T-helper 1 cell treated with Interleukin-12 subunit alpha and Interleukin-12 subunit beta and Interleukin-4 antibody, amounts not matched to agents 30 ng/mL and 1 ng/mL, for 36 hours (primary cell): ENCODE measurements at regions not wholly inside any gene's neighbourhood (a gene's known extent, or its start where the extent isn't known, plus 50 kb on each side); places are given as distances from the start of the nearest gene placed in this dataset.
"Not testable (repeated sequence)": the region's sequence is repeated elsewhere in the genome, so short reads cannot be mapped to it uniquely, and the experiment has no call there.

ENCODE experiments used
- intact Hi-C: fragments of 100-400 bp; cut with micrococcal nuclease; formaldehyde crosslinking; loops from one replicate; pipeline ENCODE4 v1.15.1; 2024

- intact Hi-C loops: no loop called here
Observed at GRCh38 chr4:23412701-23413100, 477.1 kb downstream of the PPARGC1A start.

- intact Hi-C loops: not testable (repeated sequence)
Observed at GRCh38 chr4:23408913-23409312, 480.9 kb downstream of the PPARGC1A start.

GRCh38 chr4:23401572-23401971, 488.3 kb downstream of the PPARGC1A start:
- intact Hi-C loops: no loop called here

DNA sequence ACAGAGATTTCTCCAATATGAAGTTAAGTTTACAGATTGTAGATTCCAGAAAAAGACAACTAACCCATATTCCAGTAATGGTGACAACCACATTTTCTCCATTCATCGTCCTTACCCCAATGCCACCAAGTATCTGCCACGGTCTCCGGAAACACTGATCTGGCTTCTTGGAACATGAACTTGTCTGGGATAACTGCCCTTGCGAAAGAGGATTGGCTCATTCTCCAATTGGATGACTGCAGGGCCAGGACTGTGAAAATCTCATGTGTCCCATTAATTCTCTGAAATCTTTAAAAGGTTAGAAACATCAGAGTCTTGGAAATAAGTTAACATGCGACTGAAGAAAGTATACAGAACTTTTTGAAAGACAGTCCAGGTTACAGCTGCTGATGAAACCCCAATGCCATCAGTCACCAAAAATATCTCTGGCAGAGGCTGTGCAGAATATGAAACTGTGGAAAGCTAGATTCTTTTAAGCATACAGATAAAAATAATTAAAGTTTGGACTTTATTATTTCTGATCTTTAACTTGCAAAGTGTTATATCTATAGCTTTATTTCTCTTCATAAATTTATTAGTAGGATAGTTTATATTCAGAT, 496.9 kb downstream of the PPARGC1A start:
- intact Hi-C loops: no loop called here

DNA sequence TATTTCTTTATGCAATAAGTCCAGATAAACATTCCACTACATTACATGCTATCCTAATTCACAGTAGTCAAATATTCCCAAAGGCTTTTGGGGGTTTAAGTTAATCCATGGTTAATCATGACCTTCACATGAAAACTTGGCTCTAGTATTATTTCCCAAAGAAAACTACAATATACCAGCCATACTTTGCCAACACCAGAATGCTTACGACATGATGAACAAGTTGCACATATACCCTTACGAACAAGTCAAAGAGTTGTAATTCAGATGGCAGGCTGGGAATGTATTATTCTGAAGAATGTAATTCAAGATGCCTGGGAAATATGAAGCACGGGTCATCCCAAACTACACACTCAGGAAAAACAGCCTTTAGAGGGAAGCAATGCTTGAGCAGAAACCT, 499.6 kb downstream of the PPARGC1A start:
- intact Hi-C loops: no loop called here

GRCh38 chr4:23388699-23389395, 501.0 kb downstream of the PPARGC1A start:
- intact Hi-C loops: no loop called here

DNA sequence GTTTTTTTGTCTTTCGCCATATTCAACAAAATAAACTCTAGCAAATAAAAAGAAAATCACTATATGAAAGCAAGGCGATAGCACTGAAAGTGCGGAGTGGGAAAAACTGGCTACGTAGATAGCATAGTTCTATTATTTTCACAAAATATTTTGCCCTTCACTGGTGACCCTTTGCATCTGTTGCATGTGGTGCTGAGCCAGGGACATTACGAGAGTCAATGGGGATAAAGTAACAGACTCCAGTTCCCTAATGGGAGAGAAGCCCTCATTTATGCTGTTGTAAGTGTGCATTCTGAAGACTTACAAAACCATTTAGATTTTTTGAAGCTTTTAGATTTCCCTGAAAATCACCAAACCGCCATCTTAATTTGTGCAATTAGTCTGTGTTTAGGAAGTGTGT, 501.6 kb downstream of the PPARGC1A start:
- intact Hi-C loops: no loop called here

- intact Hi-C loops: no loop called here
Observed at GRCh38 chr4:23384741-23385140, 505.1 kb downstream of the PPARGC1A start.

GRCh38 chr4:23382879-23383278, 507.0 kb downstream of the PPARGC1A start:
- intact Hi-C loops: no loop called here

DNA sequence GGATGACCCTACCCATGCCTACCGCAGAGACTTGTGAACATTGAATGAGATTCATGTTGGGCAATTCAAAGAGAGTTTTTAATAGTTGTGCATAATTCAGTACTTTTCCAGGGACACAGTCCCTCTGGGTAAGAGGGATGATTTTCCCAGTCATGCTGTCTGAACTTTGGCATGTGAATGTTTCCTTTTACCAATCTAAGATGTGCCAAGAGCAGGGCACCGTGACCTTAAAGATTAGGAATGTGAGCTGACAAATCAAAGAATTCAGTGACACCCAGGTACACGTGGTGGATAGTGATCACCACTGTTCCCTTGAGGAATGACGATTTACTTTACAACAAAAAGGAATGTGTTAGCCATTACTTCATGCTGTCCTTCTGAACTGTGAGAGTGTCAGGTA, 515.6 kb downstream of the PPARGC1A start:
- intact Hi-C loops: no loop called here

- intact Hi-C loops: no loop called here
Observed at GRCh38 chr4:23373261-23373660, 516.6 kb downstream of the PPARGC1A start.

- intact Hi-C loops: no loop called here
Observed at GRCh38 chr4:23371533-23371932, 518.3 kb downstream of the PPARGC1A start.

- intact Hi-C loops: no loop called here
Observed at GRCh38 chr4:23369331-23369730, 520.5 kb downstream of the PPARGC1A start.

DNA sequence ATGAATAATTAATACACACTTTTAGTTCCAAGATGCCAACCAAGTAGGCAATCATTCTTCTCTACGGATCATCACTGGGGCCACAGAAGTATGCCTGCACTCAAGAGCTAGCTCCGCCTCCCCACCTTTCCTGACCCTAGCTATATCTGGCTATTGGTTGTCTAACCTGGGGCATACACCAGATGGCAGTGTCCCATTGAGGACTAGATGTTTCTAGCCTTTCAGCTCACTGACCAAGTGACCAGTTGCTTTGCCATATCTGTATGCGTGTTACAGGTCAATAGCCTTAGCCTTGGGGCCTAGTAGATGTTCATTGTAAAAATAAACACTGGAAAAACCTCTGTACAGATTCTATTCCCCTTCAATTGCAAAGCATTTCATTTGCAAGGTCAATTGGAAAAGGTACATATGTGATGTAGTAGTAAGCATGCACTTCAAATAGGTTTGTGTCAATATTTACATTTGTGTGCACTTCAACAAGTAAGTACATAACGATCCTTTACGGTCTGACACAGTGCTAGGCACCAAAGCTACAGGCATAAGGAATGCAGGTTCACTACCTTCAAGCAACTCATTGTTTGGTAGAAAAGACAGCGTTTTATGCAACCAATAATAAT, 521.7 kb downstream of the PPARGC1A start:
- intact Hi-C loops: no loop called here

DNA sequence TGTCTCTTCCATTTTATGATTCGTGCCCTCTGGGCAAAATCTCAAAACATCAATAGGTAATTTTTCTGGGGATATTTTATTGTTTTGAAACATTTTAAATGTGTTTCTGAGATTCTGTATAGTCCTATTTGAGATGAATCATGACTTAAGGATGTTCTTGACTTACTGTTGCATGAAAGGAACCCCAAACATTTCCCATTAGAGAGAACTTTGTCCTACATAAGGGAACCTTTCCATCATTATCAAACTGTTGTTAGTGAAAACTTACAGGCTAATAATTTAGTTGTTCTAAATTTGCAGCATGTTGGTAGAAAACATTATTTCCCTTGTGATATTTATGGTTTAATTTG, 523.3 kb downstream of the PPARGC1A start:
- intact Hi-C loops: no loop called here

DNA sequence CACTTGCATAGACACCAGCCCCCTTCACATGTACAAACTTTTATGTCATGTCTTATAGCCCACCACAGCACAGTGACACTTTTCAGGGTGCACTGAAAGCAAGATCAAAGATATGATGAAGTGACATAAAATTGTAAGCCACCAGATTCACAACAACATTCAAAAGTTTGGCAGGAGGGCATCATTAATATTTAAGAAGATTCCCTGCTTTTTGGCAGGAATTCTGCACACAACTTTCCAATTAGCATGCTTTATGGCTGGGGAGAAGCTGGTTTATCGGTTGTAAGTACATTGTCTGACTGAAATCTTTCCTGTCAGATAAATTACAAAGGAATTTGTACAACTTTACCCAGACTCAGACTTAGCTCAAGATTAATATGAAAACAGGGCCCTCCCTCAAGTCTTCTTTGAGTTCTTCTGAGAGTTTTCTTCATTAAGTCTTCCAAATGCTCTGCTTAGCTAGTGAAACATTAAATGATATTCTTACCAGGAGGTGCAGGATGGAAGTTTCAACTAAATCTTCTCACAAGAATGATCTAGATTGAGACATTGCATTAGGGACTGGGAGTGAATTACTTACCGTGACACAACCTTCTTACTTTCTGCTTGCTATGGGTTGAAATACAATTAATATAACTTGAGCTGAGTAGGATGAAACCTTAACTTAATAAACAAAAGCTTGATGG, 523.8 kb downstream of the PPARGC1A start:
- intact Hi-C loops: no loop called here

DNA sequence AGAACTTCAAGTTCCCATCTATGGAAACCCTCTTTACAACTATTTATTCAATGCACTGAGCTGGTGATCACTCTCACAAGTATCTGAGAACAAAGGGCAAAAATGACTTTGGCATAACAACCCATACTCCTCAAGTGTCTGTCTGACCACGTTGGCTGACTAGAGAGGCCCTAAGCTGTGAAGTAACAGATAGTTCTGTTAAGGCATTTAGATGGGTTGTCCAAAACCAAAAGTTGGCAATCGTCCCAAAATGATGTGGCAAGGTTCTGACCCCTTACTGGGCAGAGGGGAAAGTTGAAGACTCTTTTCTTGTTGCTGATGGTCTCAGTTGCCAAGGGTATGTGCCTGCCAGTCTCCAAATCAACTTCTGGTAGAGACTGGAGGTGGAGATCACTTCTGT, 524.8 kb downstream of the PPARGC1A start:
- intact Hi-C loops: no loop called here

GRCh38 chr4:23364167-23364566, 525.7 kb downstream of the PPARGC1A start:
- intact Hi-C loops: no loop called here

- intact Hi-C loops: no loop called here
Observed at GRCh38 chr4:23361453-23361852, 528.4 kb downstream of the PPARGC1A start.

DNA sequence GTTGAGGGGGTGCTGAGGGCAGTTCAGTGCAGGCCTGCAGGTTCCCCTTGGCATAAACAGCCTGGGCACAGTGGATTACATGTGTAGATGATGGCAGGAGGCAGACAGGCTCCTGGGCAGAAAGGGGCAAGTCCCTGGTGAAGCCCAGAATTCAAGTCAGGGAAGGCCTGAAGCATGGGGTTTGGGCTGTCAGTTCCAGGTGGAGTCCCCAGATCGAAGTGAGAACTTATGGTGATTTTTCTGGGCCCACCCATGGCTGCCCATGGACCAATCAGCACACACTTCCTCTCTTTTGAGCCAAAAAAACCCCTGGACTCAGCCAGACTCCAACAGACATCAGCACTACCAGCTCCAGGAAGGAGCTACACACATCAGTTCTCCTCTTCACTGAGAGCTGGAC, 529.1 kb downstream of the PPARGC1A start:
- intact Hi-C loops: no loop called here

GRCh38 chr4:23355258-23355657, 534.6 kb downstream of the PPARGC1A start:
- intact Hi-C loops: no loop called here

DNA sequence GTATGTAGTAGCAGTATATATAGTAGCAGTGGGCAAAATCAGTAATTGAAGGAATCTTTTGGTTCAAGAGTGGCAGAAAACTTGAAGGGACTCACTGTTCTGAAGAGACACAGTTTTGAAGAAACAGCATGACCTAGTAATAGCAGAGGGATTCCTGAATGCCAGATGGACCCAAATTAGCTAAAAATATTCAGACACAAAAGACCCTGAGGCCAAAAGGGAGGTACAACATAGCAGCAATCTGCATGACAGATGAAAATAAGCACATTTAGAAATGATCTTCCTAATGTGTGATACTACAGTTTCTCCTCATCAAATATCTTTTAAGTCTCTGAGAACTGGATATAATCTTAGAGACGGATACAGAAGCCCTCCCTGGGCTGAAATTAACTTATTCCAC, 536.6 kb downstream of the PPARGC1A start:
- intact Hi-C loops: no loop called here
